GM12892 (cell line): ENCODE measurements at regions not wholly inside any gene's neighbourhood (a gene's known extent, or its start where the extent isn't known, plus 50 kb on each side); places are given as distances from the start of the nearest gene placed in this dataset.

Experiments used
- POLR2A ChIP-seq: IDR thresholded peaks from 2 replicates; pipeline ENCODE4 v1.6.1; 2011; ENCODE audit warnings: low read depth, low read length, control low read depth
- POLR2AphosphoS5 ChIP-seq: IDR thresholded peaks from 2 replicates; pipeline ENCODE4 v1.6.1; 2011; ENCODE audit warnings: low read depth, low read length, control low read depth

DNA sequence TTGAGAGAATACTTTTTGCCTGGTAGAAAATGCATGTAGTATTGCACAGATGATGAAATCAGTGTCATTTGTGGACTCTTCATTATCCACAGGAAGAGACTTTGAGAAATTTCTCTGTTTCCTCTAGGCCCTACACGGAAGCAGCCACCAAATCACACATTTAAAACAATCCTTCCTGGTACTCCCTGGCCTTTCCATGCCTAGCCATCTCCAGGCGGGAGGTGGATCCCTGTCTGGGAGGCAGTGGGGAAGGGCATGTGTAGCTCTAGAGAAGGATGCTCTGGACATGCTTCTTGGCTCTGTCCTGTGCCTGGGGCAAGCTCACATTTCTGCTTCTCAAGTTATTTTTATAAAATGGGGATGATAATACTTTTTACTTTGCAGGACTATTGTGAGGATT lies 114.1 kb downstream of the ADAMTS15 start:
- TF ChIP-seq POLR2A, result no peak
- no peak for TF ChIP-seq POLR2AphosphoS5
